ENCODE measurements at regions not wholly inside any gene's neighbourhood (a gene's known extent, or its start where the extent isn't known, plus 50 kb on each side); places are given as distances from the start of the nearest gene placed in this dataset.
"Not testable (repeated sequence)": the region's sequence is repeated elsewhere in the genome, so short reads cannot be mapped to it uniquely, and the experiment has no call there.

GRCh38 chr3:177709470-177709869 is 512.2 kb upstream of the TBL1XR1 start:
- not testable (repeated sequence) for H3K27me3 ChIP-seq (ENCODE audit: control insufficient read depth in 1 of 2, insufficient read depth in 2 of 2, low read length in 2 of 2); H3K36me3 ChIP-seq (ENCODE audit: control insufficient read depth in 2 of 2, insufficient read depth in 2 of 2, low read length in 2 of 2); H3K9me3 ChIP-seq (ENCODE audit: control insufficient read depth in 2 of 2, low read length in 2 of 2); H3K27ac ChIP-seq (ENCODE audit: low read length); H3K4me1 ChIP-seq (ENCODE audit: control insufficient read depth, insufficient read depth, low read length); H3K4me3 ChIP-seq (ENCODE audit: low read length in 2 of 2); H3K9ac ChIP-seq (ENCODE audit: low read length in 2 of 2)

GRCh38 chr3:177710506-177710905 is 513.2 kb upstream of the TBL1XR1 start:
- Histone ChIP-seq H3K4me3 (ENCODE audit: low read length in 2 of 2) (no peak overlapping the region), H3K27me3 (ENCODE audit: control insufficient read depth in 1 of 2, insufficient read depth in 2 of 2, low read length in 2 of 2) (no peaks in the 10 kb centered on the region), H3K9me3 (ENCODE audit: control insufficient read depth in 2 of 2, low read length in 2 of 2) (no peaks in the 10 kb centered on the region), H3K36me3 (ENCODE audit: control insufficient read depth in 2 of 2, insufficient read depth in 2 of 2, low read length in 2 of 2) (no peaks in the 10 kb centered on the region), H3K4me1 (ENCODE audit: control insufficient read depth, insufficient read depth, low read length) (peaks cover 5% of the 10 kb centered on the region), H3K9ac (ENCODE audit: low read length in 2 of 2) (no peak overlapping the region), H3K27ac (ENCODE audit: low read length) (no peak overlapping the region)

- peaks cover 3% of the 10 kb centered on the region for H3K4me1 ChIP-seq (ENCODE audit: control insufficient read depth, insufficient read depth, low read length)
- H3K27ac ChIP-seq (ENCODE audit: low read length): no peak overlapping the region
- no peak overlapping the region for H3K4me3 ChIP-seq (ENCODE audit: low read length in 2 of 2)
- no peaks in the 10 kb centered on the region for H3K27me3 ChIP-seq (ENCODE audit: control insufficient read depth in 1 of 2, insufficient read depth in 2 of 2, low read length in 2 of 2)
- no peak overlapping the region for H3K9ac ChIP-seq (ENCODE audit: low read length in 2 of 2)
- H3K9me3 ChIP-seq (ENCODE audit: control insufficient read depth in 2 of 2, low read length in 2 of 2): no peaks in the 10 kb centered on the region
- H3K36me3 ChIP-seq (ENCODE audit: control insufficient read depth in 2 of 2, insufficient read depth in 2 of 2, low read length in 2 of 2): no peaks in the 10 kb centered on the region
Measured at GRCh38 chr3:177711637-177712036, 514.4 kb upstream of the TBL1XR1 start.

- Histone ChIP-seq H3K9ac (ENCODE audit: low read length in 2 of 2) (no peak overlapping the region), H3K9me3 (ENCODE audit: control insufficient read depth in 2 of 2, low read length in 2 of 2) (no peaks in the 10 kb centered on the region), H3K27ac (ENCODE audit: low read length) (no peak overlapping the region), H3K36me3 (ENCODE audit: control insufficient read depth in 2 of 2, insufficient read depth in 2 of 2, low read length in 2 of 2) (no peaks in the 10 kb centered on the region), H3K27me3 (ENCODE audit: control insufficient read depth in 1 of 2, insufficient read depth in 2 of 2, low read length in 2 of 2) (no peaks in the 10 kb centered on the region), H3K4me1 (ENCODE audit: control insufficient read depth, insufficient read depth, low read length) (peaks cover 3% of the 10 kb centered on the region), H3K4me3 (ENCODE audit: low read length in 2 of 2) (no peak overlapping the region)
Measured at GRCh38 chr3:177713928-177714900, 516.9 kb upstream of the TBL1XR1 start.

- Histone ChIP-seq H3K27me3 (ENCODE audit: control insufficient read depth in 1 of 2, insufficient read depth in 2 of 2, low read length in 2 of 2) (no peaks in the 10 kb centered on the region), H3K4me1 (ENCODE audit: control insufficient read depth, insufficient read depth, low read length) (peaks cover 3% of the 10 kb centered on the region), H3K9me3 (ENCODE audit: control insufficient read depth in 2 of 2, low read length in 2 of 2) (no peaks in the 10 kb centered on the region), H3K9ac (ENCODE audit: low read length in 2 of 2) (no peak overlapping the region), H3K27ac (ENCODE audit: low read length) (no peak overlapping the region), H3K4me3 (ENCODE audit: low read length in 2 of 2) (no peak overlapping the region), H3K36me3 (ENCODE audit: control insufficient read depth in 2 of 2, insufficient read depth in 2 of 2, low read length in 2 of 2) (no peaks in the 10 kb centered on the region)
Measured at GRCh38 chr3:177714945-177715344, 517.7 kb upstream of the TBL1XR1 start.

GRCh38 chr3:177715980-177716379 is 518.7 kb upstream of the TBL1XR1 start:
- no peak overlapping the region for H3K4me3 ChIP-seq (ENCODE audit: low read length in 2 of 2)
- no peak overlapping the region for H3K27ac ChIP-seq (ENCODE audit: low read length)

DNA sequence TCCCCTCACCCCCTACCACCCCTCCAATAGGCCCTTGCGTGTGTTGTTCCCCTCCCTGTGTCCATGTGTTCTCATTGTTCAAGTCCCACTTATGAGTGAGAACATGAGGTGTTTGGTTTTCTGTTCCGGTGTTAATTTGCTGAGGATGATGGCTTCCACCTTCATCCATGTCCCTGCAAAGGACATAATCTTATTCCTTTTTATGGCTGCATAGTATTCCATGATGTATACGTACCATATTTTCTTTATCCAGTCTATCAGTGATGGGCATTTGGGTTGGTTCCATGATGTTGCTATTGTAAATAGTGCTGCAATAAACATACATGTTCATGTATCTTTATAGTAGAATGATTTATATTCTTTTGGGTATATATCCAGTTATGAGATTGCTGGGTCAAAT is 523.6 kb upstream of the TBL1XR1 start:
- not testable (repeated sequence) for H3K9ac ChIP-seq (ENCODE audit: low read length in 2 of 2); H3K27me3 ChIP-seq (ENCODE audit: control insufficient read depth in 1 of 2, insufficient read depth in 2 of 2, low read length in 2 of 2); H3K36me3 ChIP-seq (ENCODE audit: control insufficient read depth in 2 of 2, insufficient read depth in 2 of 2, low read length in 2 of 2); H3K4me3 ChIP-seq (ENCODE audit: low read length in 2 of 2); H3K9me3 ChIP-seq (ENCODE audit: control insufficient read depth in 2 of 2, low read length in 2 of 2); H3K27ac ChIP-seq (ENCODE audit: low read length)
- peaks cover 12% of the 10 kb centered on the region for H3K4me1 ChIP-seq (ENCODE audit: control insufficient read depth, insufficient read depth, low read length)

More at GRCh38 chr3:177715980-177716379, 518.7 kb upstream of the TBL1XR1 start:
- Histone ChIP-seq H3K4me1 (ENCODE audit: control insufficient read depth, insufficient read depth, low read length) (peaks cover 3% of the 10 kb centered on the region), H3K9me3 (ENCODE audit: control insufficient read depth in 2 of 2, low read length in 2 of 2) (no peaks in the 10 kb centered on the region), H3K9ac (ENCODE audit: low read length in 2 of 2) (no peak overlapping the region), H3K27me3 (ENCODE audit: control insufficient read depth in 1 of 2, insufficient read depth in 2 of 2, low read length in 2 of 2) (no peaks in the 10 kb centered on the region), H3K36me3 (ENCODE audit: control insufficient read depth in 2 of 2, insufficient read depth in 2 of 2, low read length in 2 of 2) (no peaks in the 10 kb centered on the region)

DNA sequence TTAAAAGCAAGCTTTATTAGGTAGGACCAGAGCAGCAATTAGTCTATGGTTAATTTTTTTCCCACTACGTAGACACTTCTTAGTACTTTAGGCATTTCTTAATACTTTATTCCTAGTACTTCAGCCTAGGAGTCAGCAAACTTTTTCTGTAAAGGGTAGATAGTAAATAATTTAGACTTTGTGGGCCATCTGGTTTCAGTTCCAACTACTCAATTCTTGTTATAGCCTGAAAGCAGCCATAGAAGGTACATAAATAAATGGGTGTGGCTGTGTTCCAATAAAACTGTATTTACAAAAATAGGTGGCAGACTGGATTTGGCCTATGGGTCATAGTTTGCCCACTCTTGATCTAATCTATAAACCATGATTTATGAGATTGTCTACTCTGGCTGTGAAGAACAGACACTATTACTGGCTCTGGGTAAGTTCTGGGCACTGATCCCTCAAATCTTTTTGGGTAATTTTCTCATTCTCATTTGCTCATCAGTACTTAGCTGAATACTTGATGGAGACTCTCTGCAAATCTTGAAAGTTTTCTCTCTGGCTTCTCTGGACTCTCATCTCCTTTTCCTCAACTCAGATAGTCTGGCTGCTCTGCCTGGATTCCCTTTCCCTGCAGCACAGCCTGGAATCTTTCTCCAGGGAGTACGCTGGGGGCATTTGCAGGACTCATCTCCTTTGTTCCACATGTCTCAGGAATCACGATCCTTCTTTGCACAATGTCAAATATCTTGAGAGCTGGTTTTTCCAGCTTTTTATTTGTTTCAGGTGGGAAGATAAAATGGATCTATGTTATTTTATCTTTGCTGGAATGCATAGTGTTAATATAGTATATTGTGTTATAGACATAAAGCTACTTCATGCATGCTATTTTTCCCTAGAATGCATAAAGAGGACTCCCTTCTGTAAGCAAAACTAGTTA is 524.8 kb upstream of the TBL1XR1 start:
- no peak overlapping the region for H3K9ac ChIP-seq (ENCODE audit: low read length in 2 of 2)
- H3K27ac ChIP-seq (ENCODE audit: low read length): peak overlapping the region; percentile 6
- H3K27me3 ChIP-seq (ENCODE audit: control insufficient read depth in 1 of 2, insufficient read depth in 2 of 2, low read length in 2 of 2): no peaks in the 10 kb centered on the region
- H3K4me1 ChIP-seq (ENCODE audit: control insufficient read depth, insufficient read depth, low read length): peaks cover 12% of the 10 kb centered on the region
- no peaks in the 10 kb centered on the region for H3K9me3 ChIP-seq (ENCODE audit: control insufficient read depth in 2 of 2, low read length in 2 of 2)
- H3K4me3 ChIP-seq (ENCODE audit: low read length in 2 of 2): no peak overlapping the region
- H3K36me3 ChIP-seq (ENCODE audit: control insufficient read depth in 2 of 2, insufficient read depth in 2 of 2, low read length in 2 of 2): no peaks in the 10 kb centered on the region

DNA sequence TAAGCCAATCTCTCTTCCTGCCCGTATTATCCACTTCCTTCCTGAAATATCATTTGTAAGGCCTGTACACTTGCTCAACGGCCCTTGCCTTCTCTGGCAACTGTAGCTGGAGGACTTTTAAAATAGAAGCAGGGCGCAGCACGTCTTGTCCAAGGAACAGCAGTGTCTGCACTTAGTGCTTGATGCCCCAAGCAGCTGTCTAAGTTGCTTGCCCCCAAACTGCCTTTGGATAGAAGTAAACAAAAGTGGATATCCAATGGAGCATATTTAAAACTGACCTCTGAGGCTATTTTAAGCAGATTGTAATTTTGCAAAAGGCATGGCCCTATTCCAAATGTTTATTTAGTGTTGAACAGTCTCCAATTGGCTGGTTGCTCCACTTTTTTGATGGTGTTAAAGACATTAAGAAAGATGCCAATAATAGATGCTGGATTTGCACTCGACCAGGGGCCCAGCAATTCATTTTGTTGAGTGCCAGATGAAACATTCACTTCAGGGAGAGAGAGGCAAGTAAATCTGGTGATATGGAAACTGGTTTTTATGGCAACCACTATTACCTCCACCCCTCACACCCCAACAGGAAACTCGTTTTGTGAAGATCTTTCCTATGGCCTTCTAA is 526.8 kb upstream of the TBL1XR1 start:
- Histone ChIP-seq H3K4me1 (ENCODE audit: control insufficient read depth, insufficient read depth, low read length) (peaks cover 12% of the 10 kb centered on the region), H3K9me3 (ENCODE audit: control insufficient read depth in 2 of 2, low read length in 2 of 2) (no peaks in the 10 kb centered on the region), H3K9ac (ENCODE audit: low read length in 2 of 2) (no peak overlapping the region), H3K27ac (ENCODE audit: low read length) (peak overlapping the region; percentile 1), H3K4me3 (ENCODE audit: low read length in 2 of 2) (no peak overlapping the region), H3K36me3 (ENCODE audit: control insufficient read depth in 2 of 2, insufficient read depth in 2 of 2, low read length in 2 of 2) (no peaks in the 10 kb centered on the region), H3K27me3 (ENCODE audit: control insufficient read depth in 1 of 2, insufficient read depth in 2 of 2, low read length in 2 of 2) (no peaks in the 10 kb centered on the region)

GRCh38 chr3:177725165-177725564 is 527.9 kb upstream of the TBL1XR1 start:
- H3K9me3 ChIP-seq (ENCODE audit: control insufficient read depth in 2 of 2, low read length in 2 of 2): no peaks in the 10 kb centered on the region
- no peaks in the 10 kb centered on the region for H3K36me3 ChIP-seq (ENCODE audit: control insufficient read depth in 2 of 2, insufficient read depth in 2 of 2, low read length in 2 of 2)
- H3K9ac ChIP-seq (ENCODE audit: low read length in 2 of 2): no peak overlapping the region
- no peak overlapping the region for H3K27ac ChIP-seq (ENCODE audit: low read length)
- no peak overlapping the region for H3K4me3 ChIP-seq (ENCODE audit: low read length in 2 of 2)
- H3K4me1 ChIP-seq (ENCODE audit: control insufficient read depth, insufficient read depth, low read length): peaks cover 12% of the 10 kb centered on the region
- no peaks in the 10 kb centered on the region for H3K27me3 ChIP-seq (ENCODE audit: control insufficient read depth in 1 of 2, insufficient read depth in 2 of 2, low read length in 2 of 2)

Data from stomach smooth muscle (tissue), 2 donors.